IMR-90 (cell line): ENCODE measurements at regions not wholly inside any gene's neighbourhood (a gene's known extent, or its start where the extent isn't known, plus 50 kb on each side); places are given as distances from the start of the nearest gene placed in this dataset.

Source experiments
- RAD21 ChIP-seq: IDR thresholded peaks from 2 replicates; pipeline ENCODE4 v1.6.1; 2012; ENCODE audit warnings: low read length, improper control_type of control experiment
- RCOR1 ChIP-seq: IDR thresholded peaks from 2 replicates; pipeline ENCODE4 v1.6.1; 2012; ENCODE audit warnings: mild to moderate bottlenecking, low read length, improper control_type of control experiment; ENCODE audit not compliant: insufficient replicate concordance
- SMC3 ChIP-seq: fragments of 150-350 bp; IDR thresholded peaks from 2 replicates; pipeline ENCODE4 v1.6.1; 2016; ENCODE audit warnings: low read depth, mild to moderate bottlenecking, antibody characterized with exemption, low read length, moderate library complexity

GRCh38 chr9:105064248-105065097, 136.5 kb upstream of the ABCA1 start (continued):
- TF ChIP-seq RAD21 (peak; percentile 25), SMC3 (0 out of 2 replicates have a peak, but pooled peaks have one; percentile 6), RCOR1 (peak; percentile 75)
